Dermis blood vessel endothelial cell (primary cell): ENCODE measurements at regions not wholly inside any gene's neighbourhood (a gene's known extent, or its start where the extent isn't known, plus 50 kb on each side); places are given as distances from the start of the nearest gene placed in this dataset.
"Not testable (repeated sequence)": the region's sequence is repeated elsewhere in the genome, so short reads cannot be mapped to it uniquely, and the experiment has no call there.

Source experiments
- DNase-seq: peaks from one replicate; pipeline ENCODE4 v3.0.0; 2010

- no peak for DNase-seq
Observed at GRCh38 chr17:22507823-22508222, 815.5 kb downstream of the KCNJ18 start.

DNA sequence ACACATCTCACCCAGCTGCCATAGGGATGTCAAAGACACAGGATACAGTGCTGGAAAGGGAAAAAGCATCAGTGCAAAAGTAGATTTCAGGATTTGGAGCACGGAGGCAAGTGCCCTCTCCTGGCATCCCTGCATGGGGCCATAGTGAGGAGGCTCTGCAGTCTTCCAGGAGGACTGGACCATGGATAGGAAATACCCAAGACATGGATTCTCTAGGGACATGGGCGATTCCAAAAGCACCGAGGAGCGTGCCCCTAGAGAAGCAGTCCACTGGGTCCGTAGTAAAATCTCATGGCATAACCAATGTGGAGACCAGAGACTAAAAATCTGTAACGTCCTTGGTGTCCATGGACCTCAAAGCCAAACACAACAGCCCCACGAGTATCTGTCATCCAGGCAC is 818.2 kb downstream of the KCNJ18 start:
- no peak for DNase-seq

GRCh38 chr17:22511431-22511830 is 819.1 kb downstream of the KCNJ18 start:
- DNase-seq = no peak

DNA sequence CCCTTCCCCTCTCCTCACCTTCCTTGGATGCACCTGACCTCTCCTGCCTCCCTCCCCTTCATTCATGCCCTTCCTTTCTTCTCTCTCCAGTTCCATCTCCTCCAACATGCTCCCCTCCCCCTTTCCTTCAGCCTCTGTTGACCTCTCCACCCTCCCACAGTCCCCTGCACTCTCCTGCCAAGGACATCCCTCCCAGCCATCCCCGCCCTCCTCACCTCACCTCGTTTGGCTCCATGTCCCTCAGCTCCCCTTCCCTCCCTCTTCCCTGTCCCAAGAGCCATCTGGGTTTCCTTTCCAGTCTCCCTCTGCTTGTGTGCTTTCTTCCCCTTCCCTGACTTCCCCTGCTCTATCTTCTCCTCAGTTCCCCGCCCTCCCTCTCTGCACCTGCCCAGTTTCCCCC is 819.7 kb downstream of the KCNJ18 start:
- DNase-seq = no peak

- no peak for DNase-seq
Observed at GRCh38 chr17:22512506-22512905, 820.2 kb downstream of the KCNJ18 start.

DNA sequence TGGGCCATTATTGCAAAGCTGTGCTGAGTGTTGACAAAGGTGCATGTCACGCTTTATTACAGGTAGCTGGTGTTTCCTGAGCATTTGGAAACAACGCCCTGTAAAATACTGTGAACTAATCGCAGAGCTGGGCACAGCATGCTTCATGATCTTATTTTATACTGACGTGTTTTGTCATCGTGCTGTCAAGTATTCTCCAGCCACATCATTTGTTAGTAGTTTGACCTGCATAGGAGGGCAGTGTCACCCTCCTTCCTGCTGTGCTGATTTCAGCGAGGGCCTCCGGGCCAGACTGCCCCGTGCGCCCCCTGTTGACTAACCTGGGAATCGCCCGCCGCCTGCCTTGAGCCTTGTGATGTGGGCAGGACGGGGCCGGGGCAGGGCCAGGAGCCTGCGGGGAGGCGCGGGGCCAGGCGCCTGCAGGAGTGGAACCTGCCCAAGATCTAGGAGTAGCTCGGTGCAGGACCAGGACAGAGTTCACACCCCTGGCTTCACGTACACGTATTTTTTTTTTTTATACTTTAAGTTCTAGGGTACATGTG is 820.7 kb downstream of the KCNJ18 start:
- DNase-seq = no peak

- DNase-seq = no peak
Observed at GRCh38 chr17:22514315-22514714, 822.0 kb downstream of the KCNJ18 start.

DNA sequence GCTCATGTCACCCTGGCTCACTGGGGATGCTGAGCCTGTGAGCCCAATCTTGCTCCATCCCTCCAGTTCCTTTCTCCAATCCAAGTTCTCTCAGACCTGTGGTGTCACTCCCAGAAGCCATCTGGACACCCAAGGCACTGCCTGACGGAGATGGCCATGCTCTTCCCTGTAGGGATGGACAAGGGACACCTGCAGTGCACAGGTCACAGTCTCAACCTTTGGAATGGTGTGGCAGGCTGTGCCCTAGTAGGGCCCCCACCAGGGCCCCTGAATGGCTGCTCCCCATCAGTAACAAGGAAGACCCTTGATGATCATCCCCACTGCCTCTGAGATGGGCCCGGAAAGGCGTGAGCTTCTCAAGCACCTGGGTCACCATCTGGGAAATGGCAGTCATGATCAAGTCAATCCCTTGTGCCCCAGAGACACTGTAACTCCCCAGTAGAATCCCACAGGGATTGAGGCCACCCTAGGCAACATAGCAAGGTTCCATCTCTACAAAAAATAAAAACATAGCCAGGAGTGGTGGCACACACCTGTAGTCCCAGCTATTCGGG is 822.5 kb downstream of the KCNJ18 start:
- no peak for DNase-seq

DNA sequence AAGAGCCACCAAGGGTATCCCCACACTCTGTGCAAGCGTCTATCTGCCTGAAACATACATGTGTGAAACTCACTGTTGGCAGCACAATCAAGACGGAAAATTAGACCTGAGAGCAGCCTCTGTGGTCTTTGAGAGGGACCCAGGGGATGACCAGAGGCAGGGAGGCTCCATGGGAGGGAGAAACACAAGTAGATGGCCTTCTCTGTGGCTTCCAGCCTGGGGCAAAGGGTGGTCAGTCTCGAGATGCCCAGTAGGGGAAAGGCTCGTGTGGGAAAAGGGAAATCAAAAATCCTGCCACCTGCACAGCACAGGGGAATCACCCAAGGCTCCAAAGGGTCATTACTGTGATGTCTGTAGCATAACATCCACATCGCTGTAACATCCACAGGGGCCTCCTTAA is 823.3 kb downstream of the KCNJ18 start:
- DNase-seq = no peak

DNA sequence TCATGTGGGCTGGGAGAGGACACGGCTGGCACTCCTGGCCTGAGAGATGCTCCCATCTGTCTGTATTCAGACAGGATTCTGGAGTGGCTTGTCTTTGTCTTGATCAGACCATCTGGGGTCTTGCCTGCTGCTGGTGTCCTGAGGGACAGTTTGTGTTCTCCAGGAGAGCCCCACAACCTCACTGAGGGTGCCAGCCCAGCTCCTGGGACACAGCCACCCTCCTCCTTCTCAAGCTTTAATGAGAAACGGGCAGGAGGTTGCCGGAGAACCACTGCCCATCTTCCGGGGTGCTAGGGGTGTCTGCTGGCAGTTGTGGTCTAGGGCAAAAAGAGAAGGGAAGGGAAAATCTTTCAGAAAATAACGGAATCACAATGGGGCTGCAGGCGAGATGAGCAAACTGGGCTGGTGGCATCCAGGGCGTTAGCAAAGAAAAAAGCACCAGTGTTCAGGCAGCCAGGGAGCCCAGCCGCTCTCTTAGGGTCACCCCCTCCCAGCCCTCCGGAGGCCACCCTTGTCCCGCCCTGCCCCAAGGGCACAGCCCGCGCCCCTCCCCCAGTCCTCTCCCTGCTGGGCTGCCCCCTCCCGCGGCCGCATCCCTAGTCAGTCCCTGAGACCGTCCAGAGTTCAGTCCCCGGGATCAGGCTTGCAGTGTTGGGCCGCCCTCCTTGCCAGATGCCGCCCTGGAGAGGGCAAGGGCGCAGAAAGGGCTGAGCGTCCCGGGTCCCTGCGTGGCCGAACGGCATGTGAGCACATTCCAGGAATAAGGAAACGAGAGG is 824.7 kb downstream of the KCNJ18 start:
- no peak for DNase-seq

GRCh38 chr17:22517716-22518115 is 825.4 kb downstream of the KCNJ18 start:
- DNase-seq = no peak

DNA sequence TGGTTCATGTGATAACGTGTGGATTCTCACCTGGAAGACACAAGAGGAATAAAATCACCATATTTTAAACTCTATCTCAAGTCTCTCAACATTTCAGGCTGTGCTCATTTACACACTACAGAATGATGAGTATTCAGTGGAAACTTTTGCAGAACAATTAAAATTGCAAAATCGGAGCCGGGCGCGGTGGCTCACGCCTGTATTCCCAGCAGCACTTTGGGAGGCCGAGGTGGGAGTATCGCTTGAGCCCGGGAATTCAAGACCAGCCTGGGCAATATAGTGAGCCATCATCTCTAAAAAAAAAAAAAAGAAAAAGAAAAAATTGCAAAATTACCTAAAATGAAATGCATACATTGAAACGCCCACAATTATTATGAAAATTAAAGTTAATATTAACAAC is 825.9 kb downstream of the KCNJ18 start:
- DNase-seq = no peak

GRCh38 chr17:22548873-22549272 is 856.5 kb downstream of the KCNJ18 start:
- DNase-seq = not testable (repeated sequence)

DNA sequence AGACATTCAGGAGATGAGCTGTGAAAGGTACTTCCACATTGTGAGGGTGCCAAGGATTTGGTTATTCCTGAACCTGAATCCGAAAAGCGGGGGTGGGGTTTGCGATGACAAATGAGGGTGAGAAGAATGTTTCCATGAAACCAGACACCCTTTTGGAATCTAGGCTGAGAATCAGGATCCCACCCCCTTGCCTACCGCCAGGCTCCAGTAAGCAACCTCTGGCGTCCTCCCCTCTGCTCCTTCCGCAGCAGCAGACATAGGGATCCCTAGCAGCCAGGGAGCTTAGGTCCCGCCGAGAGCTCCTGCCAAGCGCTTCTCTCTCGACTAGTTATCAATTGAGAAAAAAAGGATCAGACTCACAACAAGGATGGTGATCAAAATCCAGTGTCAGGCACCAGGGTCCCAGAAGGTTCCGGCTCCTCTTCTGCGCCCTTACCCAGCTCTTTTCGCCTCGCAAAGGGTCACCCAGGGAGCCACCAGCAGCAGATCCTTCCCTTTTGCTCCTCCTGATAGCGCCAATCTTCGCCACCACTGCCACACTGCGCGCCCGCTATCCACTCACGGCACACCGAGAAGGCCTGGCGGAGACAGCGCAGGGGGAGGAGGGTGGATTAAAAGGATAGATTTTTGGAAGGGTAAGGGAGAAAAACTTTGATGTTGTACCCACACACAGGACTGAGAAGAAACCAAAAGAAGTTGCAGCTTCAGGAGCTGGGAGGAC is 859.5 kb downstream of the KCNJ18 start:
- DNase-seq = not testable (repeated sequence)

DNA sequence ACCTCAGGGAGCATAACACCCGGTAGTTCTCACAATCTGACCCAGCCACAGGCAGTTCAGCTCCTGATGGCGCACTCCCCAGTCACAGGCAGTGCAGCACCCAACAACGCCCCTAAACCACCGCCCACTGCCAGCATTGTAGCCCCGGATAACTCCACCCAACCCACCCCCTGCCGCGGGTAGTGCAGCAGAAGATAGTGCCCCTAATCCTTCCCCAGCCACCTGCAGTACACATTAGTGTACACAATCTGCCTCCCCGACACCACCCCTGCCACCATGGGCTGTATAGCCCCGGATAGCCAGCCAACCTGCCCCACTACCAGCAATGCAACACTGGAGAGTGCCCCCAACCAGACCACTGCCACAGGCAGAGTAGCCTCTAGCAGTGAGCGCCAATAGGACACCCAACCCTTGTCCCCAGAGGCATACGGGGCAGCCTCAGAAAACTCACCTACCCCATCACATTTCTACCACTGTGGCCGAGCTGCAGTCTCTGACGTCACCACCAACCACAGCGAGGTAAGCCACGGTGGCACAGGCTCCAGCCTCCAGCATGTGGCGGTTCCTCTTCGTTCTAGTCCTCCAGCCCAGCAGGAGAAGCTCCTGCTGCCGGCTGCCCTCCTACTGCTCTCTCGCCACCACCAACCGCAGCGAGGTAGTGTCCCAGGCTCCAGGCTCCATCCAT is 877.3 kb downstream of the KCNJ18 start:
- no peak for DNase-seq

- DNase-seq = no peak
Observed at GRCh38 chr17:22570144-22570845, 878.0 kb downstream of the KCNJ18 start.

DNA sequence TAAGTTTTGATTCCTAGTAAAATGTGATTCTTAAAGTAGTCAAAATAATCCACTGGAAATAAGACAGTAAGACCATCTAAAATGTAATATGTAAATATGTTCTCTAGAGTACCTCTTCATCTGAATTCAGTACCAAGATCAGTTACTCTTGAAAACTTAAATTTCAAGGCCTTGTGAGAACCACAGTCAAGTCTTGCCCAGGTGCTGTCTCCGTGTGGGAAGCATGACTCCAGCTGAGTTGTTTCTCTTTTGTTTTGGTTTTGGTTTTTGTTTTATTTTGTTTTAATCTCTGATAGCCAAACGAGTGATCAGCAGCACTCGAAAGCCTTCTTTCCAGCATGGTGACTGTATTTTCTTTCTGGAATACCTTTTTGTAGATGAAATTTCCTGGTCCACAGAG is 907.0 kb downstream of the KCNJ18 start:
- DNase-seq = no peak

DNA sequence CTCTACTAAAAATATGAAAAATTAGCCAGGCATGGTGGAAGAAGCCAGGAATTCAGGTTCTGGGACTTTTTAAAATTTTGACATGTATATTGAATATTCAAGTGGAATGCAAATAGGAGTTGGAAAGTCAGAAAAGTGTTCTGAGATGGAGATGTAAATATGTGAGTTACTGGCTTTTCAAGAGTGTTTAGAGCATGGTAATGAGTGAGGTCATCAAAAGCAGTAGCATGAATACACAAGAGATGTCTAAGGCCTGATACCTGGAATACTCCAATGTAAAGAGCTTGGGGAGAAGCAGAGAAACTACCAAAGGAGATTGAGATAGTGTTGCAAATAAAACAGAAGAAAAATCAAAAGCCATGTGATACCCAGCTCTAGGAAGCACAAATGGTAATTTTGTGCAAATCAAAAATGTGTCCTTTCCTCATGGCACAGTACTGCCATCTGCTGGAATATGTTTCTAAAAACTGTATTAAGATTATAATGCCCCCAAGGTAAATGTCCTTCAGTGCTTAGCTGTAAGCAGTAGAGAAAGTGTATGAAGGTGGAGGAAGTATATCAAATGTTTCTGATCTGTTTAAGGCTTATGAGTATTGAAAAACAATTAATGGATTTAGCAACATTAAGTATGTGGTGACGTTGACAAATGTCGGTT is 908.4 kb downstream of the KCNJ18 start:
- DNase-seq = peak; percentile 23
